ENCODE measurements at regions not wholly inside any gene's neighbourhood (a gene's known extent, or its start where the extent isn't known, plus 50 kb on each side); places are given as distances from the start of the nearest gene placed in this dataset.
"Not testable (repeated sequence)": the region's sequence is repeated elsewhere in the genome, so short reads cannot be mapped to it uniquely, and the experiment has no call there.

- DNase-seq (ENCODE audit: low read depth in 2 of 2) = not testable (repeated sequence)
Observed at GRCh38 chr1:146282807-146283526, 54.1 kb upstream of the NOTCH2NLA start.

GRCh38 chr1:146281522-146281921 lies 52.7 kb upstream of the NOTCH2NLA start:
- DNase-seq (ENCODE audit: low read depth in 2 of 2) = not testable (repeated sequence)

DNA sequence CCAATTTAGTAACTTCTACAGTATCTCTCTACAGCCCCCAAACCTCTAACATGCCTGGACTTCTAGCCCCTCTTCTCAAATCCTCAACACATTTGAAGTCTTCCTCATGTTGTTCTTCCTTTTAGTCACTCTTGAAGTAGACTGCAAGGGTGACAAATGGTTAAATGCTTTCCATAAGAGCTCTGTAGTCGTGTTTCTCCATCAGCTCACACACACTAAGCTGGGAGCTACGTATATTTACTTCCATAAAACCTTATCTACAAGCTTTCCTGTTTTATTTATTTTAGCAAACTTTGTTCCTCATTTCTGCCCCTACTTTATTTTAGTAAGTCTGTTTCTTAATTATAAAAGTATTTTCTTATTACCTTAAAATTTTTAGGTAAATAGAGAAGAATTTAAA lies 49.9 kb upstream of the NOTCH2NLA start:
- not testable (repeated sequence) for DNase-seq (ENCODE audit: low read depth in 2 of 2)

All from stimulated activated CD8-positive, alpha-beta memory T cell treated with anti-CD3 and anti-CD28 coated beads, Interleukin-15, amount 100 ng/mL, for 48 hours (primary cell).